Midbrain (tissue), 1 donor: ENCODE measurements at regions not wholly inside any gene's neighbourhood (a gene's known extent, or its start where the extent isn't known, plus 50 kb on each side); places are given as distances from the start of the nearest gene placed in this dataset.

ENCODE experiments used
- DNase-seq: peaks from one replicate; lab custom pipeline; 2025; lab: John Stamatoyannopoulos, UW

- DNase-seq = no peak
Observed at GRCh38 chr7:115883629-115884028, 146.9 kb downstream of the TFEC start.

DNA sequence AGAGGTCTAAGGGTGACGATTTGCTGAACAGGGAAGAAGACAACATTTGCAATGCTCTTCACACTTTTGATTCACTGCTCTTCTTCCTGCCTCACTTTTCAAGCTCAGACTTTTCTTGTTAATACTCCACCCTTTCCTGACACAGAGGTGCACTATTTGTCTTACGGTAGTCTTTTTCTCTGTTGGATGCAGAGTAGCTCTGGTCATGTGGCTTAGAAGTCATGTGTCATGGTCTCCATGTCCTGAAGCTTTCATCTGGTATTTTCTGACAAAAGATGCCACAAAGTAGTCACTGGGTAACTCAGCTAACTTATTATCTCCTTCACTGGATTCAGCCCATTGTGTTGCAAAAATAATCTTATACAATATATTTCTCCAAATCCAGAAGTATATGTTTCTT, 149.1 kb downstream of the TFEC start:
- no peak for DNase-seq

GRCh38 chr7:115879171-115879570, 151.4 kb downstream of the TFEC start:
- DNase-seq = no peak

- DNase-seq = no peak
Observed at GRCh38 chr7:115869801-115870200, 160.8 kb downstream of the TFEC start.

- DNase-seq = no peak
Observed at GRCh38 chr7:115869190-115869589, 161.4 kb downstream of the TFEC start.

DNA sequence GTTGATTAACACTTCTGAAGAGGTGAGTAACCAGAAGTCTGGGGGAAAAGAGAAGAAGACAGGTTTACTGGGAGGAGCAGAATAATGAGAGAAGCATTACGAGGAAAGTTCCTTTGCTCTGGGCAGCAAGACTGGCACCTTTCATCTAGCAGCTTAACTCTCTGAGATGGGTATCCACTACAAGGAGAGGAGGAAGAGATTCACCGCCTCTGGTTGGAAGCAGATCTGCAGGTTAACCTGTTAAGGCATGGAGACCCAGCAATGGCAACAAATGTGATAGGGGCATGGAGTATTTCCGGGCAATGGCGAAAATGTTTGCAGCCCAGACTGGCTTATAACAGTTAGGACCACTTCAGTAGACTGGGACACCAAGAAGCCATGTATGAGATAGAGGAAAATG, 162.2 kb downstream of the TFEC start:
- no peak for DNase-seq

DNA sequence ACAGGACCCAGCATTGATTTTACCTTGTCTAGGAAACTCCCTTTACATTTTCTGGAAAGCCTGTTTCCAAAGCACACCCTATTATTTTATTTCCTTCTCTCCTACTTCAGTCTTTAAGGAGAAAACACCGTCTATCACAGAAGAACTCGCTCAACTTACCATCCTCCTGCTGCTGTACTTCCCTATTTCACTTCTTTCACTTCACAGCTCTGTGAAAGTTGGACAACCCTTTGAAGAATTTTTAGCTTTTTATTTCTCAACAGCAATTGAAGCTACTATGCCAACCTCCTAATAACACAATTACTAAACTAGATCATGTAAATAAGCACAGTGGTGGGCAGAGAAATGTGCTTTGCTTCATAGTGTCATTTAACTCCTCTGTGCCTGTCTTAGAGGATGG, 166.5 kb downstream of the TFEC start:
- DNase-seq = no peak

DNA sequence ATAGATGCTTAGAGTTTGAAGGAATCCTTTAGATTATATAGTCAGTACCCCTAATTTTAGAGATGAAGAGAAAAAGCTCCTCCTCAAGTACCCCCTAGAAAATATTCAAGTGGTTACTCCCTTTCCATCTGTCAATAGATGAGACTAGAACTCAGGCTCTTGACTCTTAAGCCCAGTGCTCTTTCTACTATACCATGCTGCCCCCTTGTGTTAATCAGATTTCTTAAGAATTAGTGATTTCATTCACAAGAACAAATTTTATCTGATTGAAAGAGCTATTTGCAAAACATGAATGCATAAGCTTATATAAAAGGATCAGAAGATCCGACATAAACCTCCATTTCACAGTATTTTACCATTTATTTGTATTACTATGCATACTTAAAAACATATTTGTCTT, 179.3 kb downstream of the TFEC start:
- no peak for DNase-seq

DNA sequence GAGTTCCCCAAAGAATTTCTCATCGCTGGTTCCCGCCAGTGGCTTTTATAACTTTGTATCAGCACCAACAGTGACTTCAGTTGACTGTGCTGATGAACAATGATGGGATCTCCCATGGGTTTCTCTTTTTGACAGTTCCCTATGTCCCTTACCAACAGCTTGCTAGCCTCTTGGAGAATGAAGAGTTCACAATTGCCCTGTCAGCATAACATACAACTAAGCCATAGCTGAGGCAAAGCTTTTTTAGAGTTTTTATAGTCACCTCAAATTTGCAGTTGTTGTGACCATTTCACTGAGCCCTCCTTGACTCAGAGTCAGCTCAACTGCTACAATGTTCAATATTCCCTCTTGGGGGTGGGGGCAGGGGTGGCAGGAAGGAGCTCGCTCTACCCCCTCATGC, 179.8 kb downstream of the TFEC start:
- DNase-seq = no peak

DNA sequence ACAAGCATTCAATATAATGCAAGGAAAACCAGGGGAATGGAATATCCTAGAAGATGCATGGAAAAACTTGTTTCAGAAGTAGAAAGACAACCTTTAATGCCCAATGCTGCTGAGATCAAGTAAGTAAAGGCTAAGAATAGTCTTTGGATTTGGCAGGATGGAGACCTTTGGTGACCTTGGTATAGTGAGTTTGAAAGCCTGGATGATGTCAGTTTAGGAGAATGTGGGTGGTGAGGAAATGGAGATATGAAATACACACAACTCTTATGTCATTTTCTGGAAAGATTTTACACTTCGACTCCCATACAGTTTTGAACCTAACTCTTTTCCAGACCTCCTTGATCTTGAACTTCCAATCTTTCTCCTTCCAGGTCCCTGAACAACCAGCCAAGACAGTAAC, 185.7 kb downstream of the TFEC start:
- no peak for DNase-seq

DNA sequence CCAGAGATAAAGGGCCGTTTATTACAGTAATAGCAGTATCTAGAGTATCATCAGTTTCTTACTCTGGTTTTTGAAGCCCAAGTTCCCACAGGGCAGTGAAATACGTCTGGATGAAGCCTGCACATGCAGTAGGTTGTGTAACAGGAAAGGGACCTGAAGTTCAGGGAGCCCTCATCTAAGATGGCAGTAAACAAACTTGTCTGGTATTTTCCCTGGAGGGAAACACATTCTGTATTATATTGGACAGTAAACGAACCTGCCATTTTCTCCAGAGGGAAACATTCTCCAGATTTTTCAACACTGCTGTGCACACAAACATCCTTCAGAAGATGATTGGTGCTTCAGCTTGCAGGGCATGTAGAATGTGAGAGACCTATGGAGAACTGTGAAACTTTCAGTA, 189.9 kb downstream of the TFEC start:
- DNase-seq = no peak

DNA sequence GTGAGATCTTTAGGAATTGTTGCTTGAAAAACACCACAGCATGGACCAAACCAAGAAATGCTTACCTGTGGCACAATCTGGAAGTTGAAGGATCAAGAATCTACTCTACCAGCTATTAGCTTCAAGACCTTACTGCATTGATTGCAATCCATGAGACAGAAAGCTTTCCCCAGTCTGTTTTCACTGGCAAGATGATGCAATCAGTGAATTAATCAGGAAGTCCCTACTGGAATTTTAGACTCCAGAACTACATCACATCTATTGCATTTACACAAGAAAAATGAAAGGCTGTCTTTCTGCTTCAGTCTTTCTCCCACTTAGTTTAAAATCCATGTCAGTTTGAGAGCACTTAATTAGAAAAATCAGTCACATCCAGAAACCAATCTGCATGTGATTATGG, 191.7 kb downstream of the TFEC start:
- DNase-seq = no peak

DNA sequence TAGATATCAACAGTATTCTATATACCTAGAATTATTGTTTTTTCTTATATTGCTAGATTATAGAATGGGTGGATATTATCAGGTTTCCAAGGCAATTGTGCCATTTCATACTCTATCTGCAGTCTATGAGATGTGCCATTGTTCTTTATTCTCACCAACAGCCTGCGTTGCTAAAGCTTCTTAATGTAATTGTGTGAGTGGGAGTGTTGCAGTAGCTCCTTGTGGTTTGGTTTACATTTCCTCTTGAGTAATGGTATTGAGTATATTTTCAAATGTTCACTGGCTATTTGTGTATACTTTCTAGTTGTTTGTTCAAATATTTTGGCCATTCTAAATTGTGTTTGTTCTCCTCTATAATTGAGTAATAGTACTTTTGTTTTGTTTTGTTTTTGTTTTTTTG, 199.2 kb downstream of the TFEC start:
- no peak for DNase-seq

DNA sequence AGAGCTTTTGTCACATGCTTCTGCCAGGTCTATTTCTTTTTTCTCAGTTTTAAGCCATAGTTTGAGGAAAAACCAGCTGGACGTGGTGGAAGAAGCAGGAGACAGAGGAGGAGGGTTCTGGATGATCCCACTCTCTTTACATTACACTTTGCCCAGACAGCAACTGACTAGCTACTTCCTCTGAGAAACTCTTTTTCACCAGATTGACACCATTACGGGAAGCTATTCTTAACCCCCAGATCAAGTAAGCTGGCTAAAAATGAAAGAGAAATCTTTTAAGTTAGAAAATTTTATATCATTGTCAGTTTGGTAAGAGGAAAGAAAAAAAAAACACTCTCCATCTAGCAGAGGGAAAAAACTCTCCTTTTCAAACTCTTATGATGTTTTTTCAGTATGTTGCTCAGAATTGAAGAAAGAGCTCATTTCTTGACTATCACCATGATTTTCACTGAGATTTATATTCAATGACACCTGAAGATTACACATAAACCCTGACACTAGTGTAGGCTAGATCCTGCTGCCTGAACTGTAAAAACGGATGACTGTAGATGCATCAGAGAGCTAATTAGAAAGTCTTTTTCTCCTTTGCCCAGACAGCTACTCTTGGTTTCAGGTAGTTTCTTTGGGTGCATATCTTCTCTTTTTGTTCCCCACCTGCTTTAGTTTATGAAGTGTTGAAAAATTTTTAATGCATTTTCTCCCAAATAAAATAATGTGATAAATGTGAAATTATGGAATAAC, 203.1 kb downstream of the TFEC start:
- DNase-seq = no peak

GRCh38 chr7:115825456-115826115, 205.0 kb downstream of the TFEC start:
- no peak for DNase-seq

- DNase-seq = no peak
Observed at GRCh38 chr7:115822801-115823200, 207.8 kb downstream of the TFEC start.

GRCh38 chr7:115822380-115822779, 208.2 kb downstream of the TFEC start:
- no peak for DNase-seq

DNA sequence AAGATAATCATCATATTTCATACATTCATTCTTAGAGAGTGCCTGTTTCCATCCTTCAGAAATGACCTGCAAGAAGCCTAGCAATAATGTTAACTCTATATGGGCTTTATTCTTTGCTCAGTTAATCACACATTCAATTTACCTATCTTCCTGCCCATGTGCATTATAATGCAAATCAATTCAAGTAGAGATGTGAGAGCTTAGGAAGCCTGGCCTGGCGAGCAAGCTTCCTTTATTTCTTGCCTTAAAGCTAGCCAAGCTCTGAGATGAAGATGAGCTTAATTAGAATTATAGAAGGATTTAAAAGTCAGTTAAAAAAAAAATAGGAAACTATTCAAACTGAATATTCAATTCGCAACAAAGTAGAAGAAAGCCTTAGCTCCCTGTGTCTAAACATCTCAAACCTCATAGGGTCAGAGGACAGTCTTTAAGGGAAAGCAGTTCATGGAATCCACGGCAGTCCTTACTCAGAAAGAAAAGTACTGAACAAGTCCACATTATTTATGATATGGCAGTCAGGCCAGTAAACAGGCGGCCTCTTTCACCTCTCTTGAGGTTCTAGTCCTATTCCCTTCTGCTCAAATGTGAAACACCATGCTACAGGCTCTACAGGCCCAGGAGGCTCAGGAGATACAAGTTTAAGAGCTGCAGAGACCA, 214.1 kb downstream of the TFEC start:
- no peak for DNase-seq

DNA sequence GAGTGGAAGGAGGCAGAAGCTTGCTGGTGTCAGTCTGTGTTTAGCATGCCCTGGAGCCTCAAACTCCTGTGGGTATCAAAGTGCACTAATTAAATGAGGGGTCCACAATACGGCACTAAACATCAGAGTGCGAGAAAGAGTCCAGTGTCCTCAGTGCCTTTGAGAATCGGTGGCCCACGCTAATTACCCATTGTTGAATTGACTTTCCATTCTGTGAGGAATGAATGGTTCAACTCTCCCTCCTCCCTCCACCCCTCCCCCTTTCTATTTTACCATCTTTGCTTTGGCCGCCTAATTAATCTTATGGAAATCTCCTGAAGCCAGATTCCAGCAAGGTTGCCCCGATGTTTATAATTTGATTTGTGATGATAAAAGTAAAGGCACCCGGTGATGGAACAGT, 217.8 kb downstream of the TFEC start:
- no peak for DNase-seq

- no peak for DNase-seq
Observed at GRCh38 chr7:115805458-115805857, 225.1 kb downstream of the TFEC start.

- no peak for DNase-seq
Observed at GRCh38 chr7:115802415-115802814, 228.1 kb downstream of the TFEC start.

GRCh38 chr7:115799430-115799829, 231.1 kb downstream of the TFEC start:
- DNase-seq = no peak

DNA sequence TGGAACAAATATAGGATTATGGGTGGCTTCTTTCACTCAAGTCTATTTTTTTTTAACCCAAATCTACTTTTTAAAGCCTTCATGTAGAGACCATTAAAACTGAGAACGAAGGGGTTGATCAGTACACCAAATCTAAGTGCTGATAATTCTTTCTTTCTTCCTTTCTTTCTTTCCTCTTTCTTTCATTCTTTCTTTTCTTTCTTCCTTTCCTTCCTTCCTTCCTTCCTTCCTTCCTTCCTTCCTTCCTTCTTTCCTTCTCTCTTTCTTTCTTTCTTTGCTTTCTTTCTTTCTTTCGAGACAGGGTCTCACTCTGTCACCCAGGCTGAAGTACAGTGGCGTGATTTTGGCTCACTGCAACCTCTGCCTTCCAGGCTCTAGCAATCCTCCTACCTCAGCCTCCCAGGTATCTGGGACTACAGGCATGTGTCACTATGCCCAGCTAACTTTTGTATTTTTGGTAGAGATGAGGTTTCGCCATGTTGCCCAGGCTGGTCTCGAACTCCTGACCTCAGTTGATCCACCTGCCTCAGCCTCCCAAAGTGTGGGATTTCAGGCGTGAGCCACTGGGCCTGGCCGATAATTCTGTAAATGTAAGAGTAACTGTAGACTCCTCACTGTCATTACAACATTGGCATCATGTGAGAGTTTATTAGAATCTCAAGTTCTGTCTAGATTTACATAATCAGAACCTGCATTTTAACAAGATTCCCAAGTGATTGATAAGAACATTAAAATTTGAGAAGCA, 236.4 kb downstream of the TFEC start:
- DNase-seq = no peak
